GM21515 (cell line): ENCODE measurements at regions not wholly inside any gene's neighbourhood (a gene's known extent, or its start where the extent isn't known, plus 50 kb on each side); places are given as distances from the start of the nearest gene placed in this dataset.

Experiments
- ATAC-seq: cut with Tn5 transposase; IDR thresholded peaks from one replicate; pipeline ENCODE4 v1.9.1; 2021; ENCODE audit not compliant: unreplicated experiment

DNA sequence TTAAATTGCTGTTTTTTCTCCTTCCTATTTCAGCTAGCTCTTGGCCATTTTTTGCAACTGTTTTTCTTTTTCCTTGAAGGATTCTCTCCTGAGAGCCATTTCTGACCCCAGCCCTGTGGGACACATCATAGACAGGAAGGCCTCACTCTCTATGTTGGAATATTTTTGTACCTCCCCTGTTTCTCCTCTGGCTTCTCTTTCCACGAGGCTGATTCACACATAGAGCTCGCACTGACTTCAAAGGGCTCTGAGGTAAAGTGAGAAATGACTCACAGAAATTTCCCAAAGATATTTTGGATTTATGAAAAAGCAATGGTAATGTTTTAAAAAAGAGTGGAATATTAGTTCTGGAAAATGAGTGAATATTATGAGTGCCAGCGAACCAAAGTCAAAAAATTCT lies 181.7 kb upstream of the IGFBP7 start:
- no peak for ATAC-seq

GRCh38 chr4:57287687-57288604 lies 177.8 kb upstream of the IGFBP7 start:
- no peak for ATAC-seq

DNA sequence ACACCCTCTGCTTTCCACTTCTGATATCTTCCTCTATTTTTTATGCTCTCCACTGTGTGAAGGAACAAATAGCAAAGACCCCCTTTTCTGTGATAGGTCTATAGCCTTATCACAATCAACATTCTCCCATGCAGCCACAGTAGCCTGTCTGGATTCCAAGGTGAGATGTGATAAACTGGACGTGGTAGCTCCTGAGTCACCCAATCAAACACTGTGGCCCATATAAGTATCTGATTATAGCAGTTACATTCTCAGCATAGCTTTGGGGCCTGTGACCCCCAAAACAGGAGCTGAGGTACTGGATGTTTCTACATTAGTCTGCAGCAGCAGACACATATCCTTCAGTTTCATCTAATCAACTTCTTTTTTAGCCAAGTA lies 172.7 kb upstream of the IGFBP7 start:
- no peak for ATAC-seq

- ATAC-seq: no peak
These were observed 170.3 kb upstream of the IGFBP7 start for GRCh38 chr4:57280481-57280880.

- ATAC-seq: no peak
These were observed 168.6 kb upstream of the IGFBP7 start for GRCh38 chr4:57278780-57279179.

DNA sequence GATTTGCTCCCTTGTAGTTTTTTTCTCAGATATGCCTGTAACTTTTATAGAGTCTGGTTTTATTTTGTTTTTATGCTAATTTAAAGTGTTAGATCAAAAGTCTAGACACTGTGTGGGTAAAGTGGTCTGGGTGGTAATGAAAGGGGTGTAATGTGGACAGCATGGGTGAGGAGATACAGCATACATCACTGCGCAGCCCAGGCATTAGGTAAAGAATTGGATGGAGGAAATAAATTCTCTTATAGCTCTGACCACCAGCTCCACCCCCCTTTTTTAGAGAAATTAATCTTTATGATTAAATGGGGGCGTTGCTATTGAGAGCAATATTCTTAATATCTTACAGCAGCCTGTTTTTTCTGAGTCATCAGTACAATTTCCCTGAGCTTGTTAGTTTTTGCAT lies 163.9 kb upstream of the IGFBP7 start:
- no peak for ATAC-seq

DNA sequence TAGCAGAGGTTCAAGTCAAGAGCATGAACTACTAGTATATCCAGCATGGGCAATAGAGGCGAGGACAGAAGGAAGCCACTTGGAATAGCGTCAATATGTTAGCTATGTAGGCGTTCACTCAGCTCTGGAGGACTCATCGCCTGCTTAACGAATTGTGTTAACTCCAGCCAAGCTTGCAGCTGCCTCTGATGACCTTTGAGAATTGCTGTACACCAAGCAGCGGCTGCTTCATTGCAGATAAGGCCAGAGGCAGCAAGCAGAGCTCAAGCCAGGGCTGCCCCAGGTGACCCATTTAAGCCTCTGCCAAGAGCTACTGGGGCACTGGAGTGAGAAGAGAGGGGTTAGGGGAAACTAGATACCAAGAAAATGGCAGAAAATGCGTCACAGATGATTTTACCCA lies 160.2 kb upstream of the IGFBP7 start:
- ATAC-seq: no peak

- no peak for ATAC-seq
These were observed 155.8 kb upstream of the IGFBP7 start for GRCh38 chr4:57265831-57266582.

- no peak for ATAC-seq
These were observed 144.6 kb upstream of the IGFBP7 start for GRCh38 chr4:57254754-57255153.

DNA sequence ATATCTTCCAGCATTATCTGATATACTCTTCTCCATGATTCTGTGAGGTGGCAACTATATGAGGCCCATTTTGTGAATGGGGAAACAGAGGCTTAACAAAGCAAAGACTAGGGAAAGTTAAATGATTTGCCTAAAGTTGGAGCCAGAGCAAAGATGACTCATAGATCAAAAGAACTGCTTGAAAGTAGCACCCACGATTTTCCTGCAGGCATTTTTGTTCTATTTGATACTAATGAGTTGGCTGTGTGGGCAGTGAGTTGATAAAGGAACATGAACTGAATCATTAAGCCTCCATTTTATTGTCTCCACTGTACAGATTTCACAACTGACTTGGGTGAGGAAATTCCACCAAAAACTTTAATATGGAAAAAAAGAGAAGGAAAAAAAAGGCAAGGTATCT lies 138.9 kb upstream of the IGFBP7 start:
- no peak for ATAC-seq

- no peak for ATAC-seq
These were observed 132.9 kb upstream of the IGFBP7 start for GRCh38 chr4:57243076-57243475.

- no peak for ATAC-seq
These were observed 124.1 kb upstream of the IGFBP7 start for GRCh38 chr4:57234252-57234775.

DNA sequence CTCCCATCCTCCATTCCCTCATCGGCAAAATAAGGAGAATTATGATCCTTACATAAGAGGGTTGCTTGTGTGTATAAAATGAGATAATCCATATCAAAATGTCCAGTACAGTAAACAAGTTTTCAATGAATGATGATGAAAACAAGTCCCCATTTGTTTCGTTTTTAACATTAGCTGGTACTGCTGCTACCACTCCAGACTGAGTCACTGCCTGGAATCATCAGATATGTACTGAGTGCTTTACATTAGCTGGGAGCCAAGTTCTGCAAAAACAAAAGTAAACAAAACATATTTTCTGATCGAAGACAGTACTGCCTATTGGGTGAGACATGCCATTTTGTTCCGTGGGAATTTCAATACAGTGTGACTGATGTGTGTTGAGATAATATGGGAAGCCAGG lies 123.2 kb upstream of the IGFBP7 start:
- no peak for ATAC-seq

DNA sequence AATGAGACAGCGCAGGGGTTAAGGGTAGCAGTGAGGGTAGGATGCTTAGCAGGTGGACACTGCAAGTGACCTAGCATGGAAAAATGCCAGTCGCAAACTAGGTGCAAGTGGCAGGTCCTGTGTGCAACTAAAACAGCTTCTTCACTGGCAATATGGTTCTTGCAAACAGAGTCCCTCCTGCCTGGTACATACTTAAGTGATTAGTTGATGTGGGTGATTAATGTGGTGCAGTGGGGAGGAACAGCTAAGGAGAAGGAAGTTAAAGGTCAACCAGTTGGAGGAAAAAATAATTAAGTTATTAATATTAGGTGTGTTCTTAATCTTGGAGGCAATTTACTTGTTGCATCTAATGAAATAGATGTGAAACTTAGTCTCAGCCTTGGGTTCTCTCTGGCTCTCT lies 121.6 kb upstream of the IGFBP7 start:
- ATAC-seq: no peak

GRCh38 chr4:57220734-57221133 lies 110.5 kb upstream of the IGFBP7 start:
- no peak for ATAC-seq

GRCh38 chr4:57220172-57220571 lies 110.0 kb upstream of the IGFBP7 start:
- ATAC-seq: no peak

DNA sequence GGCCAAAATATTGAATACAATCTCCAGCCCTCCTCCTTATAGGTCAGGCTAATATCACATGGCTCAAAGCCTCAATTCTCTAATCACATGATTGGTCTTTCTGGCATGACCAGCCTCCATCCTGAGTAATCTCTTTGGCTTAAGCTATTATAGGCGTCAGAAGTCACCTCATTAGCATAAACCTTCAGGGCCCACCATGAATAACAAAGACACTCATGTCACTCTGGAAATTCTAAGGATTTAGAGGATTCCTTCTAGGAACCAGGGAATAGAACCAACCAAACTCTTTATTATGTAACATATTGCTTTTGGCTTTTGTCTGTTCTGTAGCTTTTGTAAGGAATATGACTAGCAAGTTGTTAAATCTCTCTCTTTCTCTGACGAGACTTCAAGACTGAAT lies 109.2 kb upstream of the IGFBP7 start:
- no peak for ATAC-seq

DNA sequence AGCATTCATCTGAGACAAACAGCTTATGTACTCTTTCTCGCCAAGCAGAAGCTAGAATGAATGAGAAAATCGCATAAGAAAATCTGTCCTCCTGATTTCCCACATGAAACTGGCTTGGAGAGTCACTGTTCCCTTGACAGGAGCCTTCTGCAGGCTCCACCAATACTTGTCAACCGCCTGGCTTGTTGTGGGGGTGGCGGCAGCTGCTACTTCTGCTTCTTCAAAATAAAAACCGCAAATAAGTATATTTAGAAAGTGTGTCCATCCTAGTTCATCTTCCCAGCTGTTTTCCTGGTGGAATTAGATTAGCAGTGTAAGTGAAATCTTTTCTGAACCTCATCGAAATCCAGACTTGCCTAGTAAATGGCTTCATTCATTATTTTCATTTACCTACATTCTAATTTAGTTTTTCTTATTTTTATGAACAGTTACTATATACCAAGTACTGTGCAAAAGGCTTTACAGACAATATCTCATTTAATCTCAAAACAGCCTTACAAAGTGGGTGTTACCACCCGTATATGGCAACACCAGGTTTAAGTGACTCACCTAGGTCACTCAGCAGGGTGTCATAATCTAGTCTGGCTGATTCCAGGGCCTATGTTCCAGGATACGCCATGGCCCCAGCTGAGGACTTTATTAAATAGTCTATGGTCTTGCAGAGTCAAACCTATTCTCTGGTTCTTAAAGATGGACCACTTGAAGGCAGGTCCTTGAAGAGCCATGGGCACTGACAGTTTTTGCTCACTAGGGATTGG lies 104.6 kb upstream of the IGFBP7 start:
- ATAC-seq: no peak

GRCh38 chr4:57211131-57211530 lies 100.9 kb upstream of the IGFBP7 start:
- ATAC-seq: no peak

- ATAC-seq: no peak
These were observed 96.0 kb upstream of the IGFBP7 start for GRCh38 chr4:57206172-57206571.

DNA sequence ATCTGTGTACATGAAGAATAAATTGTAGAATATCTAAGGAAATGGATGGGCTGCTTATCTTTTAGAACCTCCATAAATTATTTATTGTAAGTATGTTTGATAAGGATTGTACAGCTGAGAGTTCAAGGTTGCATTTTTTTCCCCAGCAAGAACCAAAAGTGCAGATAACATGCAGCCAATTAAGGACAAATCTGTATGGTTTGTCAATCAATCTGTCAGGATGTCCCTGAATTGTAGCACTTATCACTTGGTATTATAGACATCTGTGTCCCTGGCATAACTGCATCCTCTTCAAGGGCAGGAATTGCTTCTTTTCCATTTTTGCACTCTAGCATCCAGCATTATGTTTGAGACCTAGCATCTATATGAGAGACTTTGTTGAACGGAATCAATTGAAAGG lies 95.4 kb upstream of the IGFBP7 start:
- no peak for ATAC-seq
